ENCODE measurements at regions not wholly inside any gene's neighbourhood (a gene's known extent, or its start where the extent isn't known, plus 50 kb on each side); places are given as distances from the start of the nearest gene placed in this dataset.

- Histone ChIP-seq H3K4me3 (ENCODE audit: insufficient read depth, low read depth, low read length, poor library complexity, severe bottlenecking) (no peak overlapping the region), H3K36me3 (ENCODE audit: control insufficient read depth, insufficient read depth, low read length) (no peaks in the 10 kb centered on the region), H3K27ac (ENCODE audit: insufficient read depth, low read length, poor library complexity, severe bottlenecking) (no peak overlapping the region), H3K27me3 (replicated peaks; ENCODE audit: control insufficient read depth, insufficient read depth, low read length, poor library complexity, severe bottlenecking) (no peaks in the 10 kb centered on the region), H3K4me1 (ENCODE audit: control insufficient read depth, insufficient read depth, low read length, poor library complexity, severe bottlenecking) (no peaks in the 10 kb centered on the region), H3K9me3 (ENCODE audit: control insufficient read depth, low read length) (no peaks in the 10 kb centered on the region)
- DNase-seq: no peak
These were observed 63.2 kb downstream of the NENF start for GRCh38 chr1:212495766-212496494.

DNA sequence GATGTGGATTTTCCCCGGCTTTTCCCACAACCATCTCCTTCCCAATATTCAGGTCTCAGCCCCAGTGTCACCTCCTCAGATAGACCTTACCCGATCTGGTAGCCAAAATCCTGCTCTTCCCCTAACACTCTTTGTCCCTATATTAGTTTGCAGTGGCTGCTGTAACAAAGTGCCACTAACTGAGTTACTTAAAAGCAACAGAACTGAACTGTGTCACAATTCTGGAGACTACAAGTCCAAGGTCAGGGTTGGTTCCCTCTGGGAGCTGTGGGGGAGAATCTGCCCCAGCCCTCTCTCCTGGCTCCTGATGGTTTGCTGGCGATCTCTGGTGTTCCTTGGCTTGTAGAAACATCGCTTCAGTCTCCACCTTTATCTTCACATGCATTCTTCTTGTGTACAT lies 64.0 kb downstream of the NENF start:
- Histone ChIP-seq H3K27ac (ENCODE audit: insufficient read depth, low read length, poor library complexity, severe bottlenecking) (no peak overlapping the region), H3K27me3 (replicated peaks; ENCODE audit: control insufficient read depth, insufficient read depth, low read length, poor library complexity, severe bottlenecking) (no peaks in the 10 kb centered on the region), H3K36me3 (ENCODE audit: control insufficient read depth, insufficient read depth, low read length) (no peaks in the 10 kb centered on the region), H3K9me3 (ENCODE audit: control insufficient read depth, low read length) (no peaks in the 10 kb centered on the region), H3K4me3 (ENCODE audit: insufficient read depth, low read depth, low read length, poor library complexity, severe bottlenecking) (no peak overlapping the region), H3K4me1 (ENCODE audit: control insufficient read depth, insufficient read depth, low read length, poor library complexity, severe bottlenecking) (no peaks in the 10 kb centered on the region)
- DNase-seq: no peak

- Histone ChIP-seq H3K9me3 (ENCODE audit: control insufficient read depth, low read length) (no peaks in the 10 kb centered on the region), H3K27ac (ENCODE audit: insufficient read depth, low read length, poor library complexity, severe bottlenecking) (no peak overlapping the region), H3K36me3 (ENCODE audit: control insufficient read depth, insufficient read depth, low read length) (no peaks in the 10 kb centered on the region), H3K4me1 (ENCODE audit: control insufficient read depth, insufficient read depth, low read length, poor library complexity, severe bottlenecking) (no peaks in the 10 kb centered on the region), H3K27me3 (replicated peaks; ENCODE audit: control insufficient read depth, insufficient read depth, low read length, poor library complexity, severe bottlenecking) (no peaks in the 10 kb centered on the region), H3K4me3 (ENCODE audit: insufficient read depth, low read depth, low read length, poor library complexity, severe bottlenecking) (no peak overlapping the region)
- DNase-seq: no peak
These were observed 64.8 kb downstream of the NENF start for GRCh38 chr1:212497553-212497952.

- no peak for DNase-seq
- H3K27me3 ChIP-seq (replicated peaks; ENCODE audit: control insufficient read depth, insufficient read depth, low read length, poor library complexity, severe bottlenecking): no peaks in the 10 kb centered on the region
- no peak overlapping the region for H3K27ac ChIP-seq (ENCODE audit: insufficient read depth, low read length, poor library complexity, severe bottlenecking)
- no peaks in the 10 kb centered on the region for H3K36me3 ChIP-seq (ENCODE audit: control insufficient read depth, insufficient read depth, low read length)
- H3K4me1 ChIP-seq (ENCODE audit: control insufficient read depth, insufficient read depth, low read length, poor library complexity, severe bottlenecking): no peaks in the 10 kb centered on the region
- no peaks in the 10 kb centered on the region for H3K9me3 ChIP-seq (ENCODE audit: control insufficient read depth, low read length)
- H3K4me3 ChIP-seq (ENCODE audit: insufficient read depth, low read depth, low read length, poor library complexity, severe bottlenecking): no peak overlapping the region
These were observed 65.7 kb downstream of the NENF start for GRCh38 chr1:212498283-212499040.

- no peaks in the 10 kb centered on the region for H3K36me3 ChIP-seq (ENCODE audit: control insufficient read depth, insufficient read depth, low read length)
- no peaks in the 10 kb centered on the region for H3K27me3 ChIP-seq (replicated peaks; ENCODE audit: control insufficient read depth, insufficient read depth, low read length, poor library complexity, severe bottlenecking)
- H3K4me1 ChIP-seq (ENCODE audit: control insufficient read depth, insufficient read depth, low read length, poor library complexity, severe bottlenecking): no peaks in the 10 kb centered on the region
- H3K9me3 ChIP-seq (ENCODE audit: control insufficient read depth, low read length): no peaks in the 10 kb centered on the region
- H3K4me3 ChIP-seq (ENCODE audit: insufficient read depth, low read depth, low read length, poor library complexity, severe bottlenecking): no peak overlapping the region
- DNase-seq: no peak
- H3K27ac ChIP-seq (ENCODE audit: insufficient read depth, low read length, poor library complexity, severe bottlenecking): no peak overlapping the region
These were observed 67.6 kb downstream of the NENF start for GRCh38 chr1:212500351-212500750.

DNA sequence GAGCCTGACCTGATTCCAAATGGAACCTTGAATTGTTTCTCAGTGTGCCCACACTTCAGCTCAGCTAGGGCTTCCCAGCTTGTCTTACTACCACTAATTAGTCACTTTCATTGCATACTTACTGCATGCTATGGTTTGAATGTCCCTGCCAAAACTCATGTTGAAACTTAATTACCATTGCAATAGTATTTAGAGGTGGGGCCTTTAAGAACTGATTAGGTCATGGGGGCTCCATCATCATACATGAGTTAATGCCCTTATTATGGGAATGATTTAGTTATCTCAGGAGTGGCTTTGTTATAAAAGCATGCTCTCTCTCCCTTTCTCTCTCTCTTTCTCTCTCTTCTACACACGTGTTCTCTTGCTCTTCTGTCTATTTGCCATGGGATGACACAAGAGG lies 68.3 kb downstream of the NENF start:
- H3K27me3 ChIP-seq (replicated peaks; ENCODE audit: control insufficient read depth, insufficient read depth, low read length, poor library complexity, severe bottlenecking): no peaks in the 10 kb centered on the region
- H3K36me3 ChIP-seq (ENCODE audit: control insufficient read depth, insufficient read depth, low read length): no peaks in the 10 kb centered on the region
- H3K4me3 ChIP-seq (ENCODE audit: insufficient read depth, low read depth, low read length, poor library complexity, severe bottlenecking): no peak overlapping the region
- no peak for DNase-seq
- H3K4me1 ChIP-seq (ENCODE audit: control insufficient read depth, insufficient read depth, low read length, poor library complexity, severe bottlenecking): no peaks in the 10 kb centered on the region
- H3K9me3 ChIP-seq (ENCODE audit: control insufficient read depth, low read length): no peaks in the 10 kb centered on the region
- H3K27ac ChIP-seq (ENCODE audit: insufficient read depth, low read length, poor library complexity, severe bottlenecking): no peak overlapping the region

DNA sequence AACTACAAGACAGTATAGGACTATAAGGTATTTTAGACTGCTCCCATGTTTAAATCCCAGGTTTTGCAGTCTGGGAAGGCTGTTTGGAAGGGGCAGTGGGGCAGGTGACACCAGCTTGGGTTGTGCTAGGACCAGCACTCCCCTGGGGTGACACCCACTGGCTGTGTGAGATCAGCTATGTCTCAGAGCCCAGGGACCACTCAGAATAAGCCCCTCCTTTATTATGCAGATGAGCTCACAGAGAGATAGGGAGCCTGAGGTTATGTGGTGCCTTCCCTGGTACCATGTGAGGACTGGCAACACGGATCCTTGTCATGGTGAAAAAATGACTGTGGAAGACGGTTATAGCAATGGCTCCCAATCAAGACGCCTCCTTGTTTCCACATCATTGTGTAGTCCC lies 71.0 kb downstream of the NENF start:
- no peak overlapping the region for H3K27ac ChIP-seq (ENCODE audit: insufficient read depth, low read length, poor library complexity, severe bottlenecking)
- no peaks in the 10 kb centered on the region for H3K27me3 ChIP-seq (replicated peaks; ENCODE audit: control insufficient read depth, insufficient read depth, low read length, poor library complexity, severe bottlenecking)
- DNase-seq: no peak
- H3K4me1 ChIP-seq (ENCODE audit: control insufficient read depth, insufficient read depth, low read length, poor library complexity, severe bottlenecking): no peaks in the 10 kb centered on the region
- no peak overlapping the region for H3K4me3 ChIP-seq (ENCODE audit: insufficient read depth, low read depth, low read length, poor library complexity, severe bottlenecking)
- H3K9me3 ChIP-seq (ENCODE audit: control insufficient read depth, low read length): no peaks in the 10 kb centered on the region
- no peaks in the 10 kb centered on the region for H3K36me3 ChIP-seq (ENCODE audit: control insufficient read depth, insufficient read depth, low read length)

- Histone ChIP-seq H3K9me3 (ENCODE audit: control insufficient read depth, low read length) (no peaks in the 10 kb centered on the region), H3K4me1 (ENCODE audit: control insufficient read depth, insufficient read depth, low read length, poor library complexity, severe bottlenecking) (no peaks in the 10 kb centered on the region), H3K27me3 (replicated peaks; ENCODE audit: control insufficient read depth, insufficient read depth, low read length, poor library complexity, severe bottlenecking) (no peaks in the 10 kb centered on the region), H3K4me3 (ENCODE audit: insufficient read depth, low read depth, low read length, poor library complexity, severe bottlenecking) (no peak overlapping the region), H3K27ac (ENCODE audit: insufficient read depth, low read length, poor library complexity, severe bottlenecking) (no peak overlapping the region), H3K36me3 (ENCODE audit: control insufficient read depth, insufficient read depth, low read length) (no peaks in the 10 kb centered on the region)
- no peak for DNase-seq
These were observed 71.6 kb downstream of the NENF start for GRCh38 chr1:212504171-212504803.

- H3K9me3 ChIP-seq (ENCODE audit: control insufficient read depth, low read length): no peaks in the 10 kb centered on the region
- H3K27me3 ChIP-seq (replicated peaks; ENCODE audit: control insufficient read depth, insufficient read depth, low read length, poor library complexity, severe bottlenecking): no peaks in the 10 kb centered on the region
- no peaks in the 10 kb centered on the region for H3K4me1 ChIP-seq (ENCODE audit: control insufficient read depth, insufficient read depth, low read length, poor library complexity, severe bottlenecking)
- DNase-seq: no peak
- no peak overlapping the region for H3K4me3 ChIP-seq (ENCODE audit: insufficient read depth, low read depth, low read length, poor library complexity, severe bottlenecking)
- H3K36me3 ChIP-seq (ENCODE audit: control insufficient read depth, insufficient read depth, low read length): no peaks in the 10 kb centered on the region
- no peak overlapping the region for H3K27ac ChIP-seq (ENCODE audit: insufficient read depth, low read length, poor library complexity, severe bottlenecking)
These were observed 73.9 kb downstream of the NENF start for GRCh38 chr1:212506666-212507065.

DNA sequence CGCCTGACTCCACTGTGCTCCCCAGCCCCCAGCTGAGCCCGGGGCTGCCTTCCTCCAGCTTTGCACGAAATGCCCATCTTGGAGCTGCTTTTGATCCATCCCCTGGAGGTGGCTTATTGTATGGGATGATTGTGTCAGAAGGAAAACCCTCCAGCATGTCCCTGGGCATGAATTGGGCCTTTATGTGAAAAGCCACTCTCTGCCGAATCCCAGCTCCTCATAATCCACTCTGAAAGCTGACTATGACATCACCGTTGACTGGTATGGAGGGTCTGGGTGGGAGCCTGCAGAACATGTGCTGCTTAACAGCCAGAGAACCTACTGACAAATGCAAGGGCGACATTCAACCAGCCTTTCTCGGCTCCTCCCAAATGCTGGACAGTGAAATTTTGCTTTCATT lies 74.6 kb downstream of the NENF start:
- Histone ChIP-seq H3K36me3 (ENCODE audit: control insufficient read depth, insufficient read depth, low read length) (no peaks in the 10 kb centered on the region), H3K27ac (ENCODE audit: insufficient read depth, low read length, poor library complexity, severe bottlenecking) (no peak overlapping the region), H3K27me3 (replicated peaks; ENCODE audit: control insufficient read depth, insufficient read depth, low read length, poor library complexity, severe bottlenecking) (no peaks in the 10 kb centered on the region), H3K9me3 (ENCODE audit: control insufficient read depth, low read length) (no peaks in the 10 kb centered on the region), H3K4me3 (ENCODE audit: insufficient read depth, low read depth, low read length, poor library complexity, severe bottlenecking) (no peak overlapping the region), H3K4me1 (ENCODE audit: control insufficient read depth, insufficient read depth, low read length, poor library complexity, severe bottlenecking) (no peaks in the 10 kb centered on the region)
- no peak for DNase-seq
